NCI-H2227 (cell line): ENCODE measurements at regions not wholly inside any gene's neighbourhood (a gene's known extent, or its start where the extent isn't known, plus 50 kb on each side); places are given as distances from the start of the nearest gene placed in this dataset.

ENCODE experiments used
- DNase-seq: peaks from one replicate; lab custom pipeline; 2025; ENCODE audit not compliant: unreplicated experiment; lab: John Stamatoyannopoulos, UW

GRCh38 chr1:82614090-82614489, 813.4 kb downstream of the ADGRL2 start:
- DNase-seq = no peak

GRCh38 chr1:82612986-82613385, 812.3 kb downstream of the ADGRL2 start:
- no peak for DNase-seq

GRCh38 chr1:82606546-82606945, 805.8 kb downstream of the ADGRL2 start:
- DNase-seq = no peak

- DNase-seq = no peak
Measured at GRCh38 chr1:82604524-82604923, 803.8 kb downstream of the ADGRL2 start.

GRCh38 chr1:82600314-82600713, 799.6 kb downstream of the ADGRL2 start:
- DNase-seq = no peak

GRCh38 chr1:82598812-82599211, 798.1 kb downstream of the ADGRL2 start:
- no peak for DNase-seq

- DNase-seq = no peak
Measured at GRCh38 chr1:82598337-82598736, 797.6 kb downstream of the ADGRL2 start.

- DNase-seq = no peak
Measured at GRCh38 chr1:82597649-82598048, 796.9 kb downstream of the ADGRL2 start.

- DNase-seq = no peak
Measured at GRCh38 chr1:82597141-82597540, 796.4 kb downstream of the ADGRL2 start.

GRCh38 chr1:82593561-82593960, 792.8 kb downstream of the ADGRL2 start:
- no peak for DNase-seq

GRCh38 chr1:82589588-82589987, 788.9 kb downstream of the ADGRL2 start:
- no peak for DNase-seq

GRCh38 chr1:82587371-82587770, 786.6 kb downstream of the ADGRL2 start:
- DNase-seq = no peak

- no peak for DNase-seq
Measured at GRCh38 chr1:82586473-82586872, 785.7 kb downstream of the ADGRL2 start.

GRCh38 chr1:82582347-82582746, 781.6 kb downstream of the ADGRL2 start:
- DNase-seq = no peak

GRCh38 chr1:82578086-82578726, 777.5 kb downstream of the ADGRL2 start:
- no peak for DNase-seq

GRCh38 chr1:82567348-82567747, 766.6 kb downstream of the ADGRL2 start:
- DNase-seq = no peak

GRCh38 chr1:82565546-82565945, 764.8 kb downstream of the ADGRL2 start:
- no peak for DNase-seq

- no peak for DNase-seq
Measured at GRCh38 chr1:82565146-82565545, 764.4 kb downstream of the ADGRL2 start.

- DNase-seq = no peak
Measured at GRCh38 chr1:82564333-82564732, 763.6 kb downstream of the ADGRL2 start.

- DNase-seq = no peak
Measured at GRCh38 chr1:82562448-82562847, 761.7 kb downstream of the ADGRL2 start.

GRCh38 chr1:82560566-82560965, 759.8 kb downstream of the ADGRL2 start:
- no peak for DNase-seq

- DNase-seq = no peak
Measured at GRCh38 chr1:82555501-82555900, 754.8 kb downstream of the ADGRL2 start.

- no peak for DNase-seq
Measured at GRCh38 chr1:82549841-82550240, 749.1 kb downstream of the ADGRL2 start.
